SK-N-SH (cell line): ENCODE measurements at regions not wholly inside any gene's neighbourhood (a gene's known extent, or its start where the extent isn't known, plus 50 kb on each side); places are given as distances from the start of the nearest gene placed in this dataset.

ENCODE experiments used
- CTCF ChIA-PET: fragments of 300-600, 350-600 bp; formaldehyde crosslinking; extraction: SDS; loops from one replicate; lab custom pipeline; 2021; lab: Yijun Ruan, JAX
- POLR2A ChIA-PET: fragments of 350-600 bp; sonication (Branson Sonifier 250); formaldehyde crosslinking; extraction: SDS; loops from one replicate; lab custom pipeline; 2020; ENCODE audit warnings: antibody characterized with exemption, inconsistent platforms; lab: Yijun Ruan, JAX
- DNase-seq: peaks from one replicate; pipeline ENCODE4 v3.0.0; 2012
- H2AFZ ChIP-seq: fragments of 200-600 bp; sonication (generic); 2 replicates; pipeline ENCODE4 v1.8.1; 2016; ENCODE audit warnings: antibody characterized with exemption, mild to moderate bottlenecking, low read depth
- H3F3A ChIP-seq: fragments of 200-600 bp; sonication (generic); replicated peaks from 2 replicates; pipeline ENCODE3; 2016; ENCODE audit warnings: antibody characterized with exemption, mild to moderate bottlenecking; ENCODE audit not compliant: insufficient read depth
- H3K27ac ChIP-seq, 2 experiments: fragments of 200-500 bp in 1 of 2; fragments of 200-600 bp in 1 of 2; sonication (Bioruptor generic) in 1 of 2; sonication (generic), shearing (Covaris generic) in 1 of 2; 2 replicates each; pipeline versions ENCODE4 v1.5.1 to v1.6.1; 2014 to 2016; ENCODE audit warnings: low read depth in 2 of 2, inconsistent platforms in 1 of 2, low read length in 1 of 2, mild to moderate bottlenecking in 1 of 2, mixed read lengths in 1 of 2
- H3K27me3 ChIP-seq: fragments of 200-600 bp; sonication (generic), shearing (Covaris generic); 2 replicates; pipeline ENCODE4 v1.6.1; 2016; ENCODE audit warnings: mixed run types; ENCODE audit not compliant: insufficient read depth
- H3K36me3 ChIP-seq, 2 experiments: fragments of 200-500 bp in 1 of 2; fragments of 200-600 bp in 1 of 2; sonication (Bioruptor generic) in 1 of 2; sonication (generic) in 1 of 2; replicated peaks in 1 of 2; 2 replicates each; pipeline versions ENCODE3 to v1.5.1; 2014 to 2016; ENCODE audit warnings: low read length in 1 of 2, mild to moderate bottlenecking in 1 of 2; ENCODE audit not compliant: insufficient read depth in 2 of 2, control insufficient read depth in 1 of 2
- H3K4me1 ChIP-seq, 2 experiments: fragments of 200-500 bp in 1 of 2; fragments of 200-600 bp in 1 of 2; sonication (Bioruptor generic) in 1 of 2; sonication (generic), shearing (Covaris generic) in 1 of 2; 2 replicates each; pipeline versions ENCODE4 v1.5.1 to v1.6.1; 2014 to 2016; ENCODE audit warnings: low read depth in 1 of 2, low read length in 1 of 2, mixed run types in 1 of 2; ENCODE audit not compliant: insufficient read depth in 2 of 2, control insufficient read depth in 1 of 2
- H3K4me2 ChIP-seq: fragments of 200-600 bp; sonication (generic), shearing (Covaris generic); 2 replicates; pipeline ENCODE4 v1.6.1; 2017; ENCODE audit warnings: mixed run types
- H3K4me3 ChIP-seq, 2 experiments: fragments of 200-500 bp in 1 of 2; fragments of 200-600 bp in 1 of 2; sonication (Bioruptor generic) in 1 of 2; sonication (generic), shearing (Covaris generic) in 1 of 2; 2 replicates each; pipeline versions ENCODE4 v1.5.1 to v1.8.1; 2014 to 2016; ENCODE audit warnings: low read depth in 2 of 2, inconsistent platforms in 1 of 2, low read length in 1 of 2, mild to moderate bottlenecking in 1 of 2, mixed read lengths in 1 of 2, moderate library complexity in 1 of 2
- H3K79me2 ChIP-seq: fragments of 200-600 bp; sonication (generic); 2 replicates; pipeline ENCODE4 v1.8.1; 2017; ENCODE audit warnings: mild to moderate bottlenecking; ENCODE audit not compliant: insufficient read depth
- H3K9ac ChIP-seq: fragments of 200-600 bp; sonication (generic); 2 replicates; pipeline ENCODE4 v1.6.1; 2017; ENCODE audit warnings: mixed run types
- H3K9me2 ChIP-seq: fragments of 200-600 bp; sonication (generic); 2 replicates; pipeline ENCODE4 v1.6.1; 2017; ENCODE audit warnings: mixed run types
- H3K9me3 ChIP-seq: fragments of 200-600 bp; sonication (generic); 2 replicates; pipeline ENCODE4 v1.6.1; 2017; ENCODE audit warnings: mixed run types, mild to moderate bottlenecking, moderate library complexity
- H4K20me1 ChIP-seq: fragments of 200-600 bp; sonication (generic); 2 replicates; pipeline ENCODE4 v1.6.1; 2017; ENCODE audit warnings: mild to moderate bottlenecking, mixed run types; ENCODE audit not compliant: insufficient read depth
- ELF1 ChIP-seq: IDR thresholded peaks from 2 replicates; pipeline ENCODE4 v1.4.0; 2012
- EP300 ChIP-seq, 2 experiments: IDR thresholded peaks; 2 replicates each; pipeline versions ENCODE4 v1.4.0 to v1.6.1; 2012; ENCODE audit warnings: borderline replicate concordance in 1 of 2, low read depth in 1 of 2, low read length in 1 of 2
- EZH2phosphoT487 ChIP-seq: fragments of 200-600 bp; sonication (generic); IDR thresholded peaks from 2 replicates; pipeline ENCODE4 v1.6.1; 2017; ENCODE audit warnings: low read depth, mixed run types, mild to moderate bottlenecking, antibody characterized with exemption, moderate library complexity, borderline replicate concordance
- FOXJ3 ChIP-seq: sonication (generic); formaldehyde crosslinking; IDR thresholded peaks from 2 replicates; pipeline ENCODE4 v1.5.1; 2020; ENCODE audit warnings: mild to moderate bottlenecking, missing genetic modification reagents
- FOXM1 ChIP-seq: IDR thresholded peaks from 2 replicates; pipeline ENCODE4 v1.4.0; 2012; ENCODE audit warnings: low read depth, mild to moderate bottlenecking
- GABPA ChIP-seq: IDR thresholded peaks from 2 replicates; pipeline ENCODE4 v1.4.0; 2012; ENCODE audit warnings: low read depth, mild to moderate bottlenecking
- GATA2 ChIP-seq: sonication (generic); formaldehyde crosslinking; IDR thresholded peaks from 2 replicates; pipeline ENCODE4 v1.5.0; 2020; ENCODE audit warnings: mild to moderate bottlenecking, missing genetic modification reagents
- MXI1 ChIP-seq: IDR thresholded peaks from 2 replicates; pipeline ENCODE4 v1.6.1; 2012; ENCODE audit warnings: mild to moderate bottlenecking, low read depth, low read length, improper control_type of control experiment
- NRF1 ChIP-seq: IDR thresholded peaks from 2 replicates; pipeline ENCODE4 v1.6.1; 2012; ENCODE audit warnings: low read depth, mild to moderate bottlenecking, low read length
- POLR2AphosphoS5 ChIP-seq: IDR thresholded peaks from 2 replicates; pipeline ENCODE4 v1.6.1; 2012; ENCODE audit warnings: low read depth, low read length
- RAD21 ChIP-seq: IDR thresholded peaks from 2 replicates; pipeline ENCODE4 v1.6.1; 2012; ENCODE audit warnings: mild to moderate bottlenecking, low read length
- RCOR1 ChIP-seq: fragments of 150-350 bp; IDR thresholded peaks from 2 replicates; pipeline ENCODE4 v1.6.1; 2017; ENCODE audit warnings: antibody characterized with exemption, low read length
- RFX5 ChIP-seq: IDR thresholded peaks from 2 replicates; pipeline ENCODE4 v1.6.1; 2012; ENCODE audit warnings: mild to moderate bottlenecking, improper control_type of control experiment, low read length
- RXRA ChIP-seq: IDR thresholded peaks from 2 replicates; pipeline ENCODE4 v1.4.0; 2012; ENCODE audit warnings: low read depth, mild to moderate bottlenecking, borderline replicate concordance
- SMC3 ChIP-seq: IDR thresholded peaks from 2 replicates; pipeline ENCODE4 v1.6.1; 2012; ENCODE audit warnings: low read depth, low read length, improper control_type of control experiment
- TAF1 ChIP-seq: IDR thresholded peaks from 2 replicates; pipeline ENCODE4 v1.6.1; 2012; ENCODE audit warnings: low read depth, mild to moderate bottlenecking, low read length, moderate library complexity, borderline replicate concordance
- TCF12 ChIP-seq: IDR thresholded peaks from 2 replicates; pipeline ENCODE4 v1.4.0; 2012
- YY1 ChIP-seq: IDR thresholded peaks from 2 replicates; pipeline ENCODE4 v1.4.0; 2012; ENCODE audit warnings: low read depth, mild to moderate bottlenecking
- WGBS: methylation state at CpG from one replicate; pipeline ENCODE4 v1.1.6; 2017; ENCODE audit warnings: low lambda C conversion rate; 5-methylcytosine and 5-hydroxymethylcytosine counted together
- TF ChIP-seq, protein P1 (sequence below): fragments of 200-600 bp; sonication (generic); IDR thresholded peaks from 2 replicates; pipeline ENCODE4 v1.6.1; 2017; ENCODE audit warnings: antibody characterized with exemption, mild to moderate bottlenecking, moderate library complexity
- TF ChIP-seq, protein P2 (sequence below): IDR thresholded peaks from 2 replicates; pipeline ENCODE4 v1.4.0; 2012; ENCODE audit warnings: low read depth, borderline replicate concordance
- TF ChIP-seq, protein P3 (sequence below): IDR thresholded peaks from 2 replicates; pipeline ENCODE4; 2012
- TF ChIP-seq, protein P4 (sequence below): IDR thresholded peaks from 2 replicates; pipeline ENCODE4 v1.4.0; 2012; ENCODE audit warnings: low read depth

DNA sequence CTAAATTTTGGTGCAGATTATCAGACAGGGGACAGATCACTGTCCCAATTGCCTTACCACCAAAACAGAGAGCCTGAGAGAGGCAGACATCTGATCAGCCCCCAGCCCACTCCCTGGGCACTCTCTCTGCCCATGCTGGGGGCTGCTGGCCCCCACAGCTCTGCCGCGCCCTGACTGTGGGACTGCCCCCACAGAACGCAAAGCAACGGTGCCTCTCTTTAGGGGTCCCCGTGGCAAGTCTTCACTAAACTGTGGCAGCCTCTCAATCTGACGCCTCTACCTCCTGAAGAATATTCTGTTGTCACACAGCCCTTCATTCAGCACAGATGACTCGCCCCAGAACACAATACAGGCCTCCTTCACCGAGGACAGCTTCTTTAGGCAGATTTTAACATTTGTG lies 197.4 kb downstream of the ERCC6L2 start:
- H3K27me3 ChIP-seq: no peaks in the 10 kb centered on the region
- ChIA-PET CTCF (no interaction called here), POLR2A (no interaction called here)
- TF ChIP-seq FOXM1 (no peak), TCF12 (no peak), RFX5 (no peak), EP300 (IDR thresholded peaks at IDR 0.05; ENCODE audit: borderline replicate concordance in 1 of 2, low read depth in 1 of 2, low read length in 1 of 2) (no peak), EZH2phosphoT487 (no peak), YY1 (no peak), GABPA (no peak), RAD21 (no peak), ELF1 (no peak), FOXJ3 (no peak)
- TF ChIP-seq, protein P1, sequence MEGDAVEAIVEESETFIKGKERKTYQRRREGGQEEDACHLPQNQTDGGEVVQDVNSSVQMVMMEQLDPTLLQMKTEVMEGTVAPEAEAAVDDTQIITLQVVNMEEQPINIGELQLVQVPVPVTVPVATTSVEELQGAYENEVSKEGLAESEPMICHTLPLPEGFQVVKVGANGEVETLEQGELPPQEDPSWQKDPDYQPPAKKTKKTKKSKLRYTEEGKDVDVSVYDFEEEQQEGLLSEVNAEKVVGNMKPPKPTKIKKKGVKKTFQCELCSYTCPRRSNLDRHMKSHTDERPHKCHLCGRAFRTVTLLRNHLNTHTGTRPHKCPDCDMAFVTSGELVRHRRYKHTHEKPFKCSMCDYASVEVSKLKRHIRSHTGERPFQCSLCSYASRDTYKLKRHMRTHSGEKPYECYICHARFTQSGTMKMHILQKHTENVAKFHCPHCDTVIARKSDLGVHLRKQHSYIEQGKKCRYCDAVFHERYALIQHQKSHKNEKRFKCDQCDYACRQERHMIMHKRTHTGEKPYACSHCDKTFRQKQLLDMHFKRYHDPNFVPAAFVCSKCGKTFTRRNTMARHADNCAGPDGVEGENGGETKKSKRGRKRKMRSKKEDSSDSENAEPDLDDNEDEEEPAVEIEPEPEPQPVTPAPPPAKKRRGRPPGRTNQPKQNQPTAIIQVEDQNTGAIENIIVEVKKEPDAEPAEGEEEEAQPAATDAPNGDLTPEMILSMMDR: no peak
- TF ChIP-seq, protein P2, sequence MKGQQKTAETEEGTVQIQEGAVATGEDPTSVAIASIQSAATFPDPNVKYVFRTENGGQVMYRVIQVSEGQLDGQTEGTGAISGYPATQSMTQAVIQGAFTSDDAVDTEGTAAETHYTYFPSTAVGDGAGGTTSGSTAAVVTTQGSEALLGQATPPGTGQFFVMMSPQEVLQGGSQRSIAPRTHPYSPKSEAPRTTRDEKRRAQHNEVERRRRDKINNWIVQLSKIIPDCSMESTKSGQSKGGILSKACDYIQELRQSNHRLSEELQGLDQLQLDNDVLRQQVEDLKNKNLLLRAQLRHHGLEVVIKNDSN: no peak
- TF ChIP-seq, protein P3, sequence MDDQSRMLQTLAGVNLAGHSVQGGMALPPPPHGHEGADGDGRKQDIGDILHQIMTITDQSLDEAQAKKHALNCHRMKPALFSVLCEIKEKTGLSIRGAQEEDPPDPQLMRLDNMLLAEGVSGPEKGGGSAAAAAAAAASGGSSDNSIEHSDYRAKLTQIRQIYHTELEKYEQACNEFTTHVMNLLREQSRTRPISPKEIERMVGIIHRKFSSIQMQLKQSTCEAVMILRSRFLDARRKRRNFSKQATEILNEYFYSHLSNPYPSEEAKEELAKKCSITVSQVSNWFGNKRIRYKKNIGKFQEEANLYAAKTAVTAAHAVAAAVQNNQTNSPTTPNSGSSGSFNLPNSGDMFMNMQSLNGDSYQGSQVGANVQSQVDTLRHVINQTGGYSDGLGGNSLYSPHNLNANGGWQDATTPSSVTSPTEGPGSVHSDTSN: no peak
- WGBS: 68% methylated on average over 8 of the region's 8 CpGs
- H3K36me3 ChIP-seq: no peaks in the 10 kb centered on the region
- H3K27ac ChIP-seq: no peak overlapping the region
- H3K4me3 ChIP-seq: no peak overlapping the region
- H3K4me2 ChIP-seq: no peak overlapping the region
- no peaks in the 10 kb centered on the region for H3K9me3 ChIP-seq
- peaks cover 0 to 7% of the 10 kb centered on the region in 2 experiments; a peak in 1 of 4 replicates for H3K4me1 ChIP-seq
- no peaks in the 10 kb centered on the region for H3K9me2 ChIP-seq
- no peaks in the 10 kb centered on the region for H3F3A ChIP-seq
- H4K20me1 ChIP-seq: no peaks in the 10 kb centered on the region
- H2AFZ ChIP-seq: no peak overlapping the region
- H3K79me2 ChIP-seq: no peaks in the 10 kb centered on the region
- no peak for DNase-seq
- no peak overlapping the region for H3K9ac ChIP-seq

DNA sequence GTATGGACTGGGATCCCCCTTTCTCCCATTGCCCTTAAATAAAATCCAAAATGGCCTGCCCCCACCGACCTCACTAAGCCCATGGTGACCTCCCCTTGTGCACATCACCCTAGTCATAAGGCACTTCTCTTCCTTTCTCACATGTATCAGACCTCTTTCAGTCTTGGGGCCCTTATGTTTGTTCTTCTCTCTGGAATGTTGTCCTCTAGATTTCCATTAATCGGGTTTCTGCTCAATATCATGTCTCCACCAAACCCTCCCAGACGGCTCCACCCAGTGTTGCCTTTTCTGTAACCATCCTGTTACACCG lies 196.3 kb downstream of the ERCC6L2 start:
- Histone ChIP-seq H3K9me2 (no peaks in the 10 kb centered on the region), H3K27ac (no peak overlapping the region), H3K4me2 (no peak overlapping the region), H3K4me3 (no peak overlapping the region; a peak in 1 of 4 replicates), H3K9ac (no peak overlapping the region), H3F3A (no peaks in the 10 kb centered on the region), H2AFZ (no peak overlapping the region), H3K27me3 (no peaks in the 10 kb centered on the region), H3K4me1 (peaks cover 0 to 7% of the 10 kb centered on the region in 2 experiments; a peak in 1 of 4 replicates), H3K9me3 (no peaks in the 10 kb centered on the region), H3K36me3 (no peaks in the 10 kb centered on the region), H3K79me2 (no peaks in the 10 kb centered on the region), H4K20me1 (no peaks in the 10 kb centered on the region)
- POLR2A ChIA-PET: no interaction called here
- 41% methylated on average over 4 of the region's 4 CpGs for WGBS
- no peak for DNase-seq
- TF ChIP-seq POLR2AphosphoS5 (no peak), MXI1 (no peak), TAF1 (no peak), NRF1 (no peak), RCOR1 (no peak), RXRA (no peak), SMC3 (no peak), GATA2 (CRISPR knock-in tag) (no peak), RAD21 (no peak), FOXJ3 (no peak), ELF1 (no peak), EZH2phosphoT487 (no peak)
- TF ChIP-seq, protein P4, sequence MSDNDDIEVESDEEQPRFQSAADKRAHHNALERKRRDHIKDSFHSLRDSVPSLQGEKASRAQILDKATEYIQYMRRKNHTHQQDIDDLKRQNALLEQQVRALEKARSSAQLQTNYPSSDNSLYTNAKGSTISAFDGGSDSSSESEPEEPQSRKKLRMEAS: no peak
- CTCF ChIA-PET: interaction anchor here (2.7 kb wide), 1 partner anchor 8 kb away, joined by 17 read pairs; no protein-coding TSS in a partner anchor
